AG20443 (cell line): ENCODE measurements at regions not wholly inside any gene's neighbourhood (a gene's known extent, or its start where the extent isn't known, plus 50 kb on each side); places are given as distances from the start of the nearest gene placed in this dataset.
"Not testable (repeated sequence)": the region's sequence is repeated elsewhere in the genome, so short reads cannot be mapped to it uniquely, and the experiment has no call there.

Experiments used
- DNase-seq: peaks from one replicate; pipeline ENCODE4 v3.0.0; 2012; ENCODE audit warnings: low spot score, mixed read lengths

DNA sequence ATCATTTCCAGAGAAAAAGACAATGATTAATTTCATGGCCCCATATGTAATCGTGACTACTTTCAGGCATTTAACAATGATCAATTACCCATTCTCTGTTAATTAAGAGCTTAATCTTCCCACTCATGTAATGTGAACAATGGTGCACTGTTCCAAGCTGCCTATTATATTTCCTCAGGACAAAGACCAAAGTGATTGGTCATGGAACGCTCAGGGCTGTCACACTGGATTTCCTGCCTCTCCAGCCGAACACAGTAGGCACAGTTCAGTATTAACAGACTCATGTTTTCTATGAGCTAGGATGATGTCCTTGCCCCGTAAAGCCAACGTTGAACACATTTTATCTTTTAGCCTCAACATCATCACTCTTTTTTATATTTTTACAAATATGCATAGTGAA is 142.7 kb upstream of the FZD8 start:
- DNase-seq = no peak

DNA sequence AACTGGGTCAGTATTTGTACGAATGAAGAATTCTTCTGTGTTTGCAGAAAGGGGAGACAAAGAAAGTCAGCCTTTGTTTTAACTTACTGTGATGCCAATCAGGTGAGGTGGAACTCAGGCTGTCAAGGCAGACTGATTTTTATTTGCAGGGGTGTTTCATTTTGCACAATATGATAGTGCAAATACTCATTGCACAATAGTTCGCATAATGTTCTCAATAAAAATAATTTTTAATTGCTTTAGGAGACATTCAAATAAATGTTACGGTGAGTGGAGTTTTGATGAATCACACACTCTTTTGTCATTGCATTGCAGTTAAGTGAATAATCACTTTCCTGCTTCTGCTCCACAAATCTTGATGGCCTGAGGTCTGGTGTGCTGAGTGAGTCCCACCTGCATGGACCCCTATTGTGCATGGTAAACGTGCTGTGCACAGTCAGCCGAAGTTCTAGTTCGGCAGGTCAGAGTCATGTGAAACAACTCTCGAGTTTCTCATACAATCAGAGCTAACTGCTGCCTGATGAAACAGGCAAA is 141.3 kb upstream of the FZD8 start:
- no peak for DNase-seq

DNA sequence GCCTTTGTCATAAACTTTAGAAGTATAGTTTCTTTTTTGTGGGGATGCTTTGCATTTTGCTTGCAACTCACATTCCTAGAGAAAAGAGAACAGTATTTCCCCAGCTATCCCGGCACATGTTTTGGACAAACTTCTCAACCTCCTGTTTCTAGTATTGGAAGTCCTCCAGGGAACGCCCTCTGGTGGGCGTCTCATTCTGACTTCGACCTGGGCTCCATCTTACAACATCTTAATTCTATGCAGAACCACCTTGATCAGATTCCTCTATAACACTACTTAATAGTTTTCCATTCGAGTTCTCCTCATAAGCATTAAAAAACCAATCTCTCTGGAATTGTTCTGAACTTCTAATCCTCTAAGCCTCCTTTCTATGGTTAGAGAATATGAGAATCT is 139.5 kb upstream of the FZD8 start:
- no peak for DNase-seq

DNA sequence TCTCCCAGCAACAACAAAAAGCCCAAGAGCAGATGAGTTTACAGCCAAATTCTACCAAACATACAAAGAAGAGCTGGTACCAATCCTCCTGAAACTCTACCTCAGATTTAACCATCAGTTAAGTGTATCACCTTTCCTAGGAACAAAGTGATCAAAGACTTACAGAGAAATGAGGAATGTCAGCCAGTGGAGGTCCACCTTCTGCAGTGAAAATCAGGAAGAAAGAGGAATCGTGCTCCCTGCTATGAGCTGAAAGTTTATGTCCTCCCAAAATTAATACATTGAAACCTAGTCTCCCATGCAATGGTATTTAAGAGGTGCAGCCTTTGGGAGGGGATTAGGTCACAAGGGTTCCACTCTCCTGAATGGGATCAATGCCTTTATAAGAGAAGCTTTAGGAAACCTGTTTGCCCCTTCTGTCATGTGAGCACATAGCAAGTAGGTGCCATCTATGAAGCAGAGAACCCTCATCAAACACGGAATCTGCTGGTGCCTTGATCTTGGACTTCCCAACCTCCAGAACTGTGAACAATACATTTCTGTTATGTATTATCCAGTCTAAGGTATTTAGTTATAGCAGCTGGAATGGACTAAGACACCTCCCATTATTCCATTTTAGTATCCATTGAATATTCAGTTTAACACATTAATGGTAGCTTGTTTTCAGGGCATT is 139.0 kb upstream of the FZD8 start:
- DNase-seq = no peak

DNA sequence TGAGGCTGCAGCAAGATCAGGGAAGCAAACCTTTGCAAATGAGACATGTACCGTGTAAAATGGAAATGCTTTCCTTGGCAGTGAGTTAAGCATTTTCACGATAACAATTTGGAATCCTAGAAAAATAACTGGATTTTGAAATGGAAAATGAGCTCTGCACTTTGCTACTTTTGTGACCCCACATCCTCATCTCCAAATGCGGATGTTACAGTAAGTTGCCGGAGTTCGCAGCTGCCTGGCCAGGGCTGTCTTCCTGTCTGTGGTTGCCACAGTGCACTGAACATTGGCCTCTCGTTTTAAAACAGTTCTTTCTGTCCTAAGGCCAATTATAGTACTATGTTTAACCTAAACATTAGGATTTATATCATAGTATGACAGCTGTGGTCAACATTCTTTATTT is 136.2 kb upstream of the FZD8 start:
- no peak for DNase-seq

DNA sequence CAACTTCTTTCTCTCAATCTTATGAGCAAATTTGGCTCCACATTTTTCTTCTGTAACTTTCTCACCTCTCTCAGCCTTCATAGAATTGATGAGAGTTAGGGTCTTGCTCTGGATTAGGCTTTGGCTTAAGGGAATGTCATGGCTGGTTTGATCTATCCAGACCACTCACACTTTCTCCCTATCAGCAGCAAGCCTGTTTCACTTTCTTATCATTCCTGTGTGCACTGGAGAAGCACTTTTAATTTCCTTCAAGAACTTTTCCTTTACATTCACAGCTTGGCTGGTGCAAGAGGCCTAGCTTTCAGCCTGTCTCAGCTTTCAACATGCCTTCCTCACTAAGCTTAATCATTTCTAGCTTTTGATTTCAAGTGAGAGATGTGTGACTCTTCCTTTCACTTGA is 134.5 kb upstream of the FZD8 start:
- DNase-seq = not testable (repeated sequence)

DNA sequence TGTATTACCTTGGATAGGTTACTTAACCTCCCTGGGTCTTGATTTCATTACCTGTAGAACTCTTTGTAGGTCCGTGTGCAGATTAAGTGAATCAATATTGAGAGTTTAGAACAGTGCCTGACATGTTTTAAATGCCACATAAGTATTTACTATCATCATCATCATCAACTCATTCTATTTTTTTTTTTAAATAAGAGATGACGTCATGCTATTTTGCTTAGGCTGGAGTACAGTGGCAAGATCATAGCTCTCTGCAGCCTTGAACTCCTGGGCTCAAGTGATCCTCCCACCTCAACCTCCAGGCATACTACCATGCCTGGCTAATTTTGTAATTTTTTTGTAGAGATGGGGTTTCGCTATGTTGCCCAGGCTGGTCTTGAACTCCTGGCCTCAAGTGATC is 132.0 kb upstream of the FZD8 start:
- DNase-seq = no peak

DNA sequence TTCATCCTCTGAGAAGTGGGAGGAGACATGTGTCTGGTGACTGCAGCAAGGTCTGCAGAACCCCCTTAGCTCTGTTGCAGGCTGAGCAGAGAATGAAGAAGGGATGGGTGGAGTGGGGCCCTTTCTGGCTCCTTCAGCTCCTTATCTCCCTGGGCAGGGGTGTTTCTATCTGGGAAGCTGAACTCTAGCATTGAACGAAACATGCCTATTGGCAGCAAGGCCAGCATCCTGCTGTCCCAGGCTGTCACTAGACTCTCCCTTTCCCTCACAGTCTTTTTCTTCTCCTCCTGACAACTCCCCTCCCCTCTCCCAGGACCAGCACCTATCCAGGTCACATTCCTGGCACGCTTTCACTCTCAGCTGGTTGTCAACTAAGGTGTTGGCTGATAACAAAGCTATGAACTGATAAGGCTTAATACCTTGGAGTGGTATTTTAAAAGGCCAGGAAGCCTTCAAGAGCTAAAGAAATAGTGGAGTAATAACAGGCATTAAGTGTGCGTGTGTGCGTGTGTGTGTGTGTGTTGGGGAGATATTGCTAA is 128.8 kb upstream of the FZD8 start:
- no peak for DNase-seq

DNA sequence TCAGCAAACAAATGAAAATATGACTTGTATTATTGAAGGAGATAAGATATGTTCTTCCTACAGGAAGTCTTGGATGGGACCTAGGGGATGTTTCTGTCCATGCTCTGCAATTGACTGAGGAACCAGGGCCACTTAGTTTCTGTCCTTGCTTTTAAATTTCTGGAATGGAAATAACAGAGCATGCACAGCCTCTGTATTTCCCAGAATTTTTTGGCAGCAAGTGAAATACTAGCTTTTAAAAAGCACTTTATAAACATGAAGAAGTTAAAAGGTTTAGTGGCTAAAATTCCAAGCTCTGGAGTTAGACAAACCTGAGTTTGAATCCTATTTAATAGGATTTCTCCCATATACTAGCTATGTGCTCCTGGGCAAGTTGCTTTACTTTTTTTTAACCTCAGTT is 127.7 kb upstream of the FZD8 start:
- DNase-seq = no peak

DNA sequence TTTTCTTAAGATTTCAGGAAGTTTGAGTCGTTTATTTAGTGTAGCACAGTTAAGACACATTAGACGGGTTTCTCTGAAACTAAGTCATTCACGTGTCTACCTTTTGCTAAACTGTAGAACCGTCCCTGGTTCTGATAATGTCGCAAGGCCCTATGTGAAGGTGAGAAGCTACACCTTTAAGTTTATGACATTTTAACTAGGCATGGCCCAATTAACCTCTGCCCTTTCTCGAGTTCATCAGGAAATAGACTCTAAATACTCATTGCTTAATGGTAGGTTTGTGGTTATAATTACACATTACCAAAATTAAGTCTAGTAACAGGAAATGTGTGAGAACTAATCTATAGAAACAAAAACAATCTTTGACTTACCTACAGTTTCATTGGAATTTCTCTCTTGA is 126.6 kb upstream of the FZD8 start:
- DNase-seq = no peak

DNA sequence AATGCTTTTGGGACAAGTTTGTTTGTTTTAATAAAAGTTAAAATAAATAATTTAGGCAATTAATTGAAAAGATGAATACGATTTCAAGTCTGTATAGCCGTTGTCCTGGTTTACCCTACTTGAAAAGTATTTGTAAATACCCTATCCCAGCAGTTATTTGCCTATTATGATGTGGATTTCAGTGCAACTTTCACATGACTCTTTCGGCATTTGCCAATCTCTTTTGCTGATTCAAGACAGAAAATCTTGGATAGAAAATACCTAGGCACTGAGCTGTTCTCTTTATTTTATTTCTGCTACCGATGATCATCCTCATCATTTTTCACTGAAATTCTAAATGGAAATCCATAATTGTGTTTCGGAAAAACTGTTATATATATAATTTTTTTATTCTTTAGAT is 125.9 kb upstream of the FZD8 start:
- DNase-seq = no peak

DNA sequence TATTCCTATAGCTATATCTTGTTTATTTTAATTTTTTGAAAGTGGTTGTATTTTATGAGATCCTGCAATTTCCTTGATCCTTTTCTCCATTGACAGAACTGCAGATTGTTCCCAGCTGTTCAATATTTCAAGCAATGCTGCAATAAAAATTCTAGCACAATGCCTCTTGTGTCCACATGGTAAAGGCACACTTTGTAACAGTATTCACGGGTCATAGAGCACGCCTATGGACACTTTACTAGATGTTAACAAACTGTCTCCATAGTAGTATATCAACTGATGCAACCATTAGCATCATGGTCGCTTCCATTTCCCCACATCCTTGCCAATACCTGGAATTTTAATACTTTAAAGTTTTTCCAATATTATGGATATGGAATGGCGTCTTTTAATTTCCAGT is 123.9 kb upstream of the FZD8 start:
- DNase-seq = no peak

DNA sequence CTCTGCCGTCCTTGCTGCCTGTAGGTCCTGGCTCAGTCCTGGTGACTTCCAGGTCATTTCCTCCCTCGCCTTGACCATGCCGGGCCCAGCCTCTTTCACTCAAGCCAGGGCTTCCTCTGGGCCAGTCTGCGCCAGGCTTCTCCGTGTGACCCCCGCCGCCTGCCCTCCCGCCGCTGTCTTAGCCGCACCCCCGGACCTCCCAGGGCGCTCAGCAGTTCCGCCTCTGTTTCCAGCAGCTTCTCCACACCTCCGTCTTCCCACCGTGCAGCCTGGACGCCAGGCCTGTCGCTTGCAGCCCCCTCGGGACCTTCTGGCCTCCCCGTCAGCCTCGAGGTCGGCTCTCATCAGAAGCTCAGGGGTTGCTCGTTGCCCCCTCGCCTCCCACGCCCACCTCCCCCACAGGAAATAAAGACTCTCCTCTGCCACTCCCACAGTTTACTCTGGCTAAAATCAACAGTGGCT is 123.0 kb upstream of the FZD8 start:
- peak; percentile 25 for DNase-seq

DNA sequence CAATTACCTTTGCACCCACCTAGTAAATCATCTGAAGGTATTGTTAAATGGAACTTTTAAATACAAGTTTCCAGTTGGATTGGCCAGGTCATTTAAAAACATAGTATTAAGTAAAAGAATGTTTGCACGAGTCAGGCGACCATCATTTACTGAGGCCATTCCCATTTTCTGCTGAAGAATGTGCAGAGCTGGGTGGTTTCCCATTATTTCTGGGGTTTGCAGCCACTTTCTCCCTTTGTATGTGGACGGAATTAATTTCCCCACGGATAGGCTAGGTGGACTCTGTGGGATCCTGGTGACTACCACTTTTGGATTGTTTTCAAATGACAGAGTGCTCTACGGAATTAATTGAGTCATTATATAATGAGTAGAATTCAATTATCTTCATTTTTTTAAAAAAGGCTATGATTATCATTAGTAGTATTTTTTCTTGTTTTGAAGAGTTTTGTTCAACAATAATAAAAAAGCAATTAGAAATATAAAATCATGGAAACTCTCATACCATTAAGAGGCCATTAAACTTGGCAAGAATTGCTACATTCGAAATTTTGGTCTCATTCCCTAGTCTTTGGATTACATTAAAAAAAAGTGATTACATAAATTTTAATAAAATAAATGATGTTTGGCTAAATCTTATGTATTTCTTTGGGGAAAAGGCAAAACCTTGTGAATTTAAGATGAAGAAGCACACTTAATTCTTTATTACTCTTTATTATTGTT is 120.4 kb upstream of the FZD8 start:
- DNase-seq = no peak

DNA sequence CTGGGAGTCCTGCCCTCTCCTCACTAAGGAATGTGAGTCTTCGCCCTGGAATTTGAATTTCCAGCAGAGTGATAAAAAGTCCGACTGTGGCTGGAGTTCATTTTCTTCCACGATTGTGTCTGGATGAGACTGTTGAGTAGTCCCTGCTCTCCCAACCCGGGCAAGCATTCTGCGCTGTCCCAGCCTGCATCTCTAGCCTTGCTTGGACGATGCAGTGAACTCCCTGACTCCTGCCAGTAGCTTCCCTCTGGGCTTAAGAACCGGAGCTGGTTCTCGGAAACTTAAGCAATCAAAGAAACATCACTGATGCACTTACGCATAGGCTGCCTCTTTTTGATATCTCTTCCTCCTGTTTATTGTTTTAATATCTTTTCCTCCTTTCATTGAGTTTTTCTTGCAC is 116.0 kb upstream of the FZD8 start:
- no peak for DNase-seq

DNA sequence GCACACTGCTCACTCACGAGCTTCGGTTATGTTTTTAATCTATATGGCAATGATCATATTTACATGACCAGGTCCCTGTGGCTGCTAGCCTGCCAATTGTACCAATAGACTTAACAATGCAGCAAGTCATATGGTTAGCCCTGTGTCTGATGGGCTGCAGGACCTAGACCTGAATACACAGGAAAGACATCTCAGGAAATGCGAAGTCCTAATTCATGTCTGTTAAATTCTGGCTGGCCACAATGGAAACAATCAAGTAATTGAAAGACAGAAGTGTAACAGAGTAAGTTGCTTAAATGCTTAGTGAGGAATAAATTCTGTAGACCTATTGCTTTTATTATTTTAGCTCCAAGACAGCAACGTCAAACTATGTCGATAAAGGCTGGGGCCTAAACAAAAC is 112.4 kb upstream of the FZD8 start:
- DNase-seq = no peak

DNA sequence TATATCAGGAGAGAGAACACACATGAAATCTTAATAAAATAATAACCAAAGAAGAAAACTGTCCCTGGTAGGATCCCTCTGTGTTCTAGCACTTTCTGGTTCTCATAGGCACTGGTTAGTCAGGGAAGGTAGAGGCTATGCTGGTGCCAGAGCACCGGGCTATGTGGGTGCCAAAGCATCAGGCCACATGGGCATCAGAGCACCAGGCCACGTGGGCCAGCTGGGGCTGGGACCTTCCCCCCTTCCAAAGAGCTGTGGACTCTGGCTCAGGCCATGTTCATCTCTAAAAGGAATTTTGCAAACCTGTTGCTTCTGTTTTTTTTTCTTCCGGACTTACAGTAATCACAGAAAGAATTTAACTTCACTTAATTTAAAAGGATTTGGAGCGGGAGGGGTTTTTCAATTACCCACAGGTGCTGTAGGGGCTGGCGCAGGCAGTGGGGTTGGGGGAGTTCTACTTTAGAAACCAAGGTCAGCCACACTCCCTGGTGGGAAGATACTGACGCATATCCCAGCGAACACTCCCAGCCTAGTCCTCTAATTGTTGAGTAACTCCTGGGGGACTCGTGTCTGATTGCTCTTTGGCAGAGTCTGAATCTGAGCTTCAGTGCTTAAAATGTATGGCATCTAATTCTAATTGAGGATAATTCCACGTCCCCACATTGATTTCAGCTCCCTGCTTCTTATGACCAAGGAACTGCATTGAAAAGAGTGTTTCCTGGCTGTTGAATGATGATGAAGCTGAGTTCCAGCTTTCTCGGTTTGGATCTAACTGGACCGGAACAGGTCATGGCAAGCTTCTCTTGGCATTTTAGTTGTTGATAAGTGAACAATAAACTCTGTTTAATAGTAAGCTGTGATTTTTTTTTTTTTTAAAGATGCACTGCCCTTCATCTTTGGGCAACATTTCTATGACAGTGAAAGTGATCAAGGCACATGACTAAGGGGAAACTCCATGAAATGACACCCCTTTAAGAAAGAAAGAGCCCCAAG is 110.7 kb upstream of the FZD8 start:
- peak; percentile 33 for DNase-seq

DNA sequence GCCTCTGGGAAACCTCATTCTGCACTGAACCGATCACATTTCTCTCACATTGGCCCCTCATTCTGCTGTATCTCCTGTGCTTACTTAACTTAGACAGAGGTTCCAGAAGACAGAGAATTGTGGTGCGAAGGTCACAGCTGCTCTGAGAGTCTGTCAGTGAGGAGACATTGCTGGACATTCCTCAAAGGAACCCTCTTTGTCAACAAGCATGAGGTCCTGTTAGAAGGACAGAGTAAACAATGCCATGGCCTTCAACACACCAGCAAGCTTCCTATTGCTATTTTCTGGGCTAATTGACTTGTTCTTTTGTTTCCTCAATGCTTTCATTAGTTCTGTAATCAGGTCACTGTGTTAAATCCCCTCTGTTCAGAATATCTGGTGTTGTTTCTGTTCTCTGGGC is 109.3 kb upstream of the FZD8 start:
- DNase-seq = no peak

DNA sequence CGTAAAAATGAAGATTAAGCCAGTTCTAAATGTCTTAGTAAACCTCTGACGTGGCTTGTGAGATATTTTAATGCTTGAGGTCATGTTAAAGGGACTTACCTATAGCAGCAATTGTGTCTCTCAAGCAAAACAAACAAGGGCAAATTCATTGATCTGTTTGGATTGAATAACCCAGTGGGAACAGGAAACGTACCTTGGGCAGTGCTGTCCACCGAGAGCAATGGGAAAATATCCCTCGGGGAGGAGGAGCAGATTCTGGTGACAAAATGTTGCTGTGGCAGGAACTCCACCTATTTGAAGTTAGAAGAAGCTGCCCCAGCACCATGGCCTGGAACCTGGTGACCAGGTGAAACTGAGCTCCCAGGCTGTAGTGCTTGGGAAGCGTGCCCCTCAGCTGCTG is 107.1 kb upstream of the FZD8 start:
- no peak for DNase-seq

DNA sequence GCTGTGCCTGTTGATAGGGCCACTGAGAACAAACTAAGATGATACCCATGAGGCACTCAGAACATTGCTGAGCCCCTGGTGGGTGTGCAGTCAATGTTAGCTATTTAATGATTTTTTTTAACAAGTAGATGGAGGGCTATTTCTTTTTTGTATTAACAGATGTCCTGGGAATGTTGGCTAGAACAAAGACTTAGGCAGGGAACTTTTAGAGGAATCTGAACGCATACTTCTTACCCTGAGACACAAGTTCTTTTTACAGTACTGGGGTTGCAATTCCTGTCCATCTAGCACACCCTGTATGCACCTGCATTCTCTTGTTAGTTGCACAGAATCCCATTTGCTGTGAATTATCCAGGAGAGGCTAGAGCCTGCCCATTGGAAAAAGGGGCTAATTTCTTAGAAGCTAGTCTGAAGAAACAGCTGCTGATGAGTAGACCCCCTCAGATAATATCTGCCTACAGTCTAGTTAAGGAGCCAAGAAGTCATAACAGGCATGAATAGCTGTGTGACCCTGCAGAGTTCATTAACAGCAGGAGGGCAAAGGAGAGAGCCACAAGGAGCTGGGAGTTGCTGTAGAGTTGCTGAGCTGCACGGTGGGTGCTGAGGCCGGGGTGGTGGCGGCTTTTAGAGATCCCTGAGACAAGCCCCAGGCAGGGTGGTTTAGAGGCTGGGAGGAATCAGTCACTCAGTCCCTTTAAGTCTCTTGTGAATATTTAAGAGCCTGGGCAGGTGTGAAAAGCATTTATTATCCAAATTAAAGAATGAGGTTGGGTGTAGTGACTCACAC is 103.7 kb upstream of the FZD8 start:
- DNase-seq = no peak

DNA sequence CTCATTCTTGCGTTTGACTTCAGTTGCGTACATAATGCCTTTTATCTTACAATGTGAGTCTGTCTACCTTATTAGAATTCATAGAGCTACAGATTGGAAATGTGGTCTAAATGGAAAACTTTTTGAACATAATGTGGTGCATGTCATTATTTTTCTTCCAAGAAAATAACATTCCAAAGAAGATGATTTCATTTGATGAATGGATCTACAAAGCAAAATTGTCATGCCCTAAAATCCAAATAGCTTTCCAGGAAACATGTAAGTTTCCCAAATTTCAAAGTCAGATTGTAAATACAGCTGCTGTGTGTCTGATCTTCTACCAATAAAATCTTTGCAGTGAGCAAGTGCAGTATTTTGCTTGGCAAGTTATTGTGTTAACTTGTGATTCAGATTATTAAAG is 101.8 kb upstream of the FZD8 start:
- no peak for DNase-seq
